Osteoblast (primary cell): ENCODE measurements at regions not wholly inside any gene's neighbourhood (a gene's known extent, or its start where the extent isn't known, plus 50 kb on each side); places are given as distances from the start of the nearest gene placed in this dataset.

Source experiments
- DNase-seq: peaks from one replicate; pipeline ENCODE4 v3.0.0; 2011; ENCODE audit warnings: low spot score, mixed read lengths; ENCODE audit not compliant: insufficient read length; ENCODE audit errors: missing footprints
- H2AFZ ChIP-seq: 2 replicates; pipeline ENCODE4 v1.6.0; 2011; ENCODE audit warnings: mild to moderate bottlenecking, low read length
- H3K27ac ChIP-seq: 2 replicates; pipeline ENCODE4 v1.5.1; 2011; ENCODE audit warnings: mild to moderate bottlenecking, low read depth, low read length, moderate library complexity
- H3K27me3 ChIP-seq: 2 replicates; pipeline ENCODE4 v1.6.0; 2012; ENCODE audit warnings: mild to moderate bottlenecking, control low read depth, inconsistent platforms, low read length, moderate library complexity; ENCODE audit not compliant: insufficient read depth
- H3K36me3 ChIP-seq: 2 replicates; pipeline ENCODE4 v1.5.1; 2011; ENCODE audit warnings: mild to moderate bottlenecking, low read length, control low read depth, moderate library complexity; ENCODE audit not compliant: insufficient read depth
- H3K4me1 ChIP-seq: 2 replicates; pipeline ENCODE4 v1.5.1; 2011; ENCODE audit warnings: mild to moderate bottlenecking, low read length, control low read depth, moderate library complexity; ENCODE audit not compliant: insufficient read depth
- H3K4me2 ChIP-seq: 2 replicates; pipeline ENCODE4 v1.6.0; 2011; ENCODE audit warnings: mild to moderate bottlenecking, low read length; ENCODE audit not compliant: insufficient read depth
- H3K4me3 ChIP-seq: fragments of 200-600 bp; sonication (generic); 3 replicates; pipeline ENCODE4 v1.5.1; 2012; ENCODE audit warnings: mild to moderate bottlenecking, low read length, inconsistent platforms; ENCODE audit not compliant: insufficient read depth
- H3K79me2 ChIP-seq: 2 replicates; pipeline ENCODE4 v1.6.0; 2012; ENCODE audit warnings: mild to moderate bottlenecking, low read length, control low read depth, inconsistent platforms; ENCODE audit not compliant: insufficient read depth
- H3K9me3 ChIP-seq: 2 replicates; pipeline ENCODE4 v1.5.1; 2011; ENCODE audit warnings: low read depth, low read length, control low read depth
- H4K20me1 ChIP-seq: 2 replicates; pipeline ENCODE4 v1.6.0; 2012; ENCODE audit warnings: mild to moderate bottlenecking, low read length, control low read depth; ENCODE audit not compliant: insufficient read depth
- TF ChIP-seq, protein P1 (sequence below): IDR thresholded peaks from 2 replicates; pipeline ENCODE4 v1.5.1; 2011; ENCODE audit warnings: mild to moderate bottlenecking, low read depth, low read length, moderate library complexity; ENCODE audit errors: extremely low read depth

GRCh38 chr9:23438299-23438907 is 387.6 kb downstream of the ELAVL2 start:
- Histone ChIP-seq H3K79me2 (no peaks in the 10 kb centered on the region), H2AFZ (no peak overlapping the region), H3K27ac (no peak overlapping the region), H3K9me3 (no peaks in the 10 kb centered on the region), H3K27me3 (no peaks in the 10 kb centered on the region), H3K4me2 (no peak overlapping the region), H3K4me3 (no peak overlapping the region), H4K20me1 (no peaks in the 10 kb centered on the region), H3K36me3 (no peaks in the 10 kb centered on the region), H3K4me1 (no peaks in the 10 kb centered on the region)
- DNase-seq = no peak
- TF ChIP-seq, protein P1, sequence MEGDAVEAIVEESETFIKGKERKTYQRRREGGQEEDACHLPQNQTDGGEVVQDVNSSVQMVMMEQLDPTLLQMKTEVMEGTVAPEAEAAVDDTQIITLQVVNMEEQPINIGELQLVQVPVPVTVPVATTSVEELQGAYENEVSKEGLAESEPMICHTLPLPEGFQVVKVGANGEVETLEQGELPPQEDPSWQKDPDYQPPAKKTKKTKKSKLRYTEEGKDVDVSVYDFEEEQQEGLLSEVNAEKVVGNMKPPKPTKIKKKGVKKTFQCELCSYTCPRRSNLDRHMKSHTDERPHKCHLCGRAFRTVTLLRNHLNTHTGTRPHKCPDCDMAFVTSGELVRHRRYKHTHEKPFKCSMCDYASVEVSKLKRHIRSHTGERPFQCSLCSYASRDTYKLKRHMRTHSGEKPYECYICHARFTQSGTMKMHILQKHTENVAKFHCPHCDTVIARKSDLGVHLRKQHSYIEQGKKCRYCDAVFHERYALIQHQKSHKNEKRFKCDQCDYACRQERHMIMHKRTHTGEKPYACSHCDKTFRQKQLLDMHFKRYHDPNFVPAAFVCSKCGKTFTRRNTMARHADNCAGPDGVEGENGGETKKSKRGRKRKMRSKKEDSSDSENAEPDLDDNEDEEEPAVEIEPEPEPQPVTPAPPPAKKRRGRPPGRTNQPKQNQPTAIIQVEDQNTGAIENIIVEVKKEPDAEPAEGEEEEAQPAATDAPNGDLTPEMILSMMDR = no peak

DNA sequence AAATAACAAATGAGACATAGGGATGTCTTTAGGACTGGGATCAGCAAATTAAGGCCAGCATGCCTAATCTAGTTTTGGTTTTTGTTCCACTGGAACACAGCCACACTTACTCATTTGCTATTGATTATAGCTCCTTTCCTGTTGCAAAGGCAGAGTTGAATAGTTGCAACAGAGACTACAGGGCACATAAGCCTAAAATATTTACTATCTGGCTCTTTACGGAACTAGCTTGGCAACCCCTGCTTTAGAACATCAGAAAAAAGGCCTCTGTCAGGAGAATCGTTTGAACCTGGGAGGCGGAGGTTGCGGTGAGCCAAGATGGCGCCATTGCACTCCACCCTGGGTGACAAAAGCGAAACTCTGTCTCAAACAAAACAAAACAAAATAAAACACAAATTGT is 384.8 kb downstream of the ELAVL2 start:
- no peaks in the 10 kb centered on the region for H3K36me3 ChIP-seq
- H3K4me3 ChIP-seq = no peak overlapping the region
- H3K27ac ChIP-seq = no peak overlapping the region
- TF ChIP-seq, protein P1 = no peak
- peaks cover 4% of the 10 kb centered on the region for H3K9me3 ChIP-seq
- H3K27me3 ChIP-seq = no peaks in the 10 kb centered on the region
- H3K79me2 ChIP-seq = no peaks in the 10 kb centered on the region
- no peaks in the 10 kb centered on the region for H3K4me1 ChIP-seq
- H2AFZ ChIP-seq = no peak overlapping the region
- no peaks in the 10 kb centered on the region for H4K20me1 ChIP-seq
- no peak overlapping the region for H3K4me2 ChIP-seq
- DNase-seq = no peak

DNA sequence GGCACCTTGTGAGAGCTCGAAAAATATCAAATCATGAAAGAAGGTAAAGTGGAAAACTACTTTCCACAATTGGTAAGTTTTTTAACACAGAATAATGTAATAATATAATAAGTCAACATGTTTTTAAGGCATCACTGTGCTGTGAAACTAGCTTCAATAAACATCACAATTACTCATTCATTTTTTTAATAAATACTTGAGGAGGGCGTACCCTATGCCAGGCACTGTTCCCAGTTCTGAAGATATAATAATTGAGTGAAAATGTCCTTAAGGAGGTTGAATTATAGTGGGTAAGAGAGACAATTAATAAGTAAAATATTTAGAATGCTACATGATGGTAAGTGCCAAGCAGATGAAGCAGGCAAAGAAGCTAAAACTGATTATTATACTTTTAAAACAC is 381.4 kb downstream of the ELAVL2 start:
- H3K27ac ChIP-seq = no peak overlapping the region
- TF ChIP-seq, protein P1 = no peak
- H3K27me3 ChIP-seq = no peaks in the 10 kb centered on the region
- no peak overlapping the region for H2AFZ ChIP-seq
- H3K79me2 ChIP-seq = no peaks in the 10 kb centered on the region
- no peak for DNase-seq
- no peak overlapping the region for H3K4me3 ChIP-seq
- H3K36me3 ChIP-seq = no peaks in the 10 kb centered on the region
- H3K4me1 ChIP-seq = no peaks in the 10 kb centered on the region
- H4K20me1 ChIP-seq = no peaks in the 10 kb centered on the region
- peaks cover 4% of the 10 kb centered on the region for H3K9me3 ChIP-seq
- H3K4me2 ChIP-seq = no peak overlapping the region

- H3K79me2 ChIP-seq = no peaks in the 10 kb centered on the region
- H2AFZ ChIP-seq = no peak overlapping the region
- no peak overlapping the region for H3K4me3 ChIP-seq
- H3K36me3 ChIP-seq = no peaks in the 10 kb centered on the region
- H4K20me1 ChIP-seq = no peaks in the 10 kb centered on the region
- no peaks in the 10 kb centered on the region for H3K4me1 ChIP-seq
- H3K27me3 ChIP-seq = no peaks in the 10 kb centered on the region
- DNase-seq = no peak
- no peak overlapping the region for H3K27ac ChIP-seq
- H3K4me2 ChIP-seq = no peak overlapping the region
- H3K9me3 ChIP-seq = peaks cover 4% of the 10 kb centered on the region
- TF ChIP-seq, protein P1 = no peak
Measured at GRCh38 chr9:23447166-23447565, 378.9 kb downstream of the ELAVL2 start.
